K562 (cell line): ENCODE measurements at regions not wholly inside any gene's neighbourhood (a gene's known extent, or its start where the extent isn't known, plus 50 kb on each side); places are given as distances from the start of the nearest gene placed in this dataset.

Experiments
- ATAC-seq: fragments of 200-7000 bp; cut with Tn5 transposase; 3 replicates; pipeline ENCODE4 v1.9.1; 2020; ENCODE audit warnings: moderate library complexity
- BruUV-seq: library from RNA; stranded (reverse); fragments of 400-500 nt; replicated peaks from 2 replicates; lab custom pipeline; 2021; lab: Mats Ljungman, UMichigan
- CTCF ChIA-PET: fragments of 300-600 bp; formaldehyde crosslinking; extraction: SDS; loops from one replicate; lab custom pipeline; 2021; ENCODE audit warnings: low intra/inter-chr PET ratio; lab: Yijun Ruan, JAX
- POLR2A ChIA-PET: fragments of 300-600, 350-650 bp; sonication (Branson Sonifier 250); formaldehyde crosslinking; extraction: SDS; loops from one replicate; lab custom pipeline; 2021; ENCODE audit warnings: antibody characterized with exemption, inconsistent platforms; lab: Yijun Ruan, JAX
- DNase-seq, 4 experiments: peaks; one replicate each; pipeline versions ENCODE4 v3.0.0 to v3.0.0-alpha.2; 2011 to 2018; ENCODE audit warnings: low spot score in 3 of 4, mixed read lengths in 3 of 4; ENCODE audit errors: extremely low read depth in 1 of 4
- FAIRE-seq: peaks from 2 replicates; lab custom pipeline; 2011; peaks lifted over from hg19 to GRCh38; lab: Jason Lieb, UNC
- H2AFZ ChIP-seq: 2 replicates; pipeline ENCODE4 v1.6.0; 2011; ENCODE audit warnings: low read depth, low read length, control low read depth, inconsistent platforms
- H3K27ac ChIP-seq: fragments of 200-600 bp; 3 replicates; pipeline ENCODE4 v1.8.0; 2011; ENCODE audit warnings: low read depth, mild to moderate bottlenecking, control low read depth, inconsistent platforms, low read length, moderate library complexity, mixed read lengths; ENCODE audit errors: extremely low read depth
- H3K27me3 ChIP-seq, 2 experiments: fragments of 300-600 bp in 1 of 2; 2 replicates in 1 of 2; 3 replicates in 1 of 2; pipeline versions ENCODE4 v1.6.0 to v1.8.0; 2011; ENCODE audit warnings: inconsistent platforms in 2 of 2, low read length in 2 of 2, mild to moderate bottlenecking in 1 of 2, mixed read lengths in 1 of 2, moderate library complexity in 1 of 2; ENCODE audit not compliant: control insufficient read depth in 2 of 2, insufficient read depth in 2 of 2
- H3K36me3 ChIP-seq: fragments of 300-600 bp; 3 replicates; pipeline ENCODE4 v1.8.0; 2011; ENCODE audit warnings: mild to moderate bottlenecking, low read length, inconsistent platforms; ENCODE audit not compliant: control insufficient read depth, insufficient read depth
- H3K4me1 ChIP-seq, 2 experiments: fragments of 200-600 bp in 1 of 2; replicated peaks in 1 of 2; 2 replicates in 1 of 2; 3 replicates in 1 of 2; pipeline versions ENCODE4 v1.5.1 to v1.8.0; 2011; ENCODE audit warnings: inconsistent platforms in 2 of 2, low read length in 2 of 2, mild to moderate bottlenecking in 1 of 2, mixed read lengths in 1 of 2, moderate library complexity in 1 of 2; ENCODE audit not compliant: control insufficient read depth in 2 of 2, insufficient read depth in 2 of 2
- H3K4me2 ChIP-seq: 2 replicates; pipeline ENCODE4 v1.6.1; 2011; ENCODE audit warnings: low read length, control low read depth, inconsistent platforms, mixed read lengths; ENCODE audit not compliant: insufficient read depth
- H3K4me3 ChIP-seq: fragments of 200-600 bp; sonication (generic), shearing (Covaris generic); 2 replicates; pipeline ENCODE4 v1.5.1; 2016; ENCODE audit warnings: control low read depth, inconsistent platforms
- H3K79me2 ChIP-seq: fragments of 200-600 bp; 3 replicates; pipeline ENCODE4 v1.8.0; 2011; ENCODE audit warnings: low read length, inconsistent platforms; ENCODE audit not compliant: control insufficient read depth, insufficient read depth
- H3K9ac ChIP-seq, 2 experiments: 2 replicates each; pipeline versions ENCODE4 v1.6.0 to v1.6.1; 2011; ENCODE audit warnings: low read depth in 2 of 2, low read length in 2 of 2, control low read depth in 1 of 2, inconsistent platforms in 1 of 2, mild to moderate bottlenecking in 1 of 2, mixed read lengths in 1 of 2; ENCODE audit not compliant: insufficient read depth in 1 of 2
- H3K9me1 ChIP-seq: one replicate; pipeline ENCODE4 v1.6.0; 2011; ENCODE audit warnings: inconsistent platforms, mild to moderate bottlenecking, low read length, moderate library complexity; ENCODE audit not compliant: control insufficient read depth, insufficient read depth
- H3K9me3 ChIP-seq: replicated peaks from 2 replicates; pipeline ENCODE4 v1.5.1; 2011; ENCODE audit warnings: low read depth, low read length, inconsistent platforms; ENCODE audit not compliant: control insufficient read depth, insufficient read depth
- H4K20me1 ChIP-seq: replicated peaks from 2 replicates; pipeline ENCODE4 v1.6.1; 2011; ENCODE audit warnings: low read length, inconsistent platforms, mixed read lengths; ENCODE audit not compliant: control insufficient read depth, insufficient read depth
- SOX6 ChIP-seq: fragments of 450-650 bp; IDR thresholded peaks from 2 replicates; pipeline ENCODE4 v1.6.1; 2014; ENCODE audit warnings: mild to moderate bottlenecking
- TRIM24 ChIP-seq, 2 experiments: fragments of 450-650 bp; IDR thresholded peaks; 2 replicates each; pipeline ENCODE4 v1.6.1; 2016
- VEZF1 ChIP-seq: fragments of 200-800 bp; sonication (Bioruptor generic); IDR thresholded peaks from 2 replicates; pipeline ENCODE4 v1.6.1; 2017; ENCODE audit warnings: missing genetic modification characterization, missing compliant biosample characterization
- ZKSCAN1 ChIP-seq: fragments of 150-350 bp; IDR thresholded peaks from 2 replicates; pipeline ENCODE4 v1.6.1; 2016; ENCODE audit warnings: low read depth, low read length
- ZNF224 ChIP-seq: sonication (generic); formaldehyde crosslinking; IDR thresholded peaks from 2 replicates; pipeline ENCODE4 v1.8.0; 2022; ENCODE audit warnings: mild to moderate bottlenecking, missing genetic modification reagents
- ZNF253 ChIP-seq: fragments of 250-450 bp; sonication (Bioruptor Pico); conservative IDR thresholded peaks from 2 replicates; pipeline ENCODE4 v1.6.1; 2021; ENCODE audit warnings: mild to moderate bottlenecking
- ZNF3 ChIP-seq: fragments of 250-450 bp; sonication (Bioruptor Pico); IDR thresholded peaks from 2 replicates; pipeline ENCODE4 v1.5.0; 2021; ENCODE audit warnings: mild to moderate bottlenecking, moderate library complexity
- WGBS: fragments of 100-300 bp; shearing (Covaris generic); methylation state at CpG from one replicate; pipeline ENCODE4 v1.1.6; 2016; ENCODE audit warnings: low coverage, mixed read lengths; ENCODE audit not compliant: insufficient coverage; ENCODE audit errors: missing lambda C conversion rate; 5-methylcytosine and 5-hydroxymethylcytosine counted together
- in situ Hi-C: fragments of 300-500 bp; cut with MboI; formaldehyde crosslinking; loops from 4 replicates; pipeline ENCODE4 v1.15.0; 2018; ENCODE audit warnings: inconsistent platforms, mixed read lengths
- intact Hi-C: fragments of 100-400 bp; cut with micrococcal nuclease; formaldehyde crosslinking; loops from 2 replicates; pipeline ENCODE4 v1.14.2; 2022
- TF ChIP-seq, protein P1 (sequence below): fragments of 450-650 bp; IDR thresholded peaks from one replicate; pipeline ENCODE4 v1.6.1; 2018; ENCODE audit warnings: mild to moderate bottlenecking, moderate library complexity; ENCODE audit not compliant: partially characterized antibody
- TF ChIP-seq, protein P2 (sequence below): fragments of 250-450 bp; sonication (Bioruptor Pico); IDR thresholded peaks from 2 replicates; pipeline ENCODE4 v1.4.0; 2020; ENCODE audit warnings: mild to moderate bottlenecking, moderate library complexity

- TF ChIP-seq, protein P1, sequence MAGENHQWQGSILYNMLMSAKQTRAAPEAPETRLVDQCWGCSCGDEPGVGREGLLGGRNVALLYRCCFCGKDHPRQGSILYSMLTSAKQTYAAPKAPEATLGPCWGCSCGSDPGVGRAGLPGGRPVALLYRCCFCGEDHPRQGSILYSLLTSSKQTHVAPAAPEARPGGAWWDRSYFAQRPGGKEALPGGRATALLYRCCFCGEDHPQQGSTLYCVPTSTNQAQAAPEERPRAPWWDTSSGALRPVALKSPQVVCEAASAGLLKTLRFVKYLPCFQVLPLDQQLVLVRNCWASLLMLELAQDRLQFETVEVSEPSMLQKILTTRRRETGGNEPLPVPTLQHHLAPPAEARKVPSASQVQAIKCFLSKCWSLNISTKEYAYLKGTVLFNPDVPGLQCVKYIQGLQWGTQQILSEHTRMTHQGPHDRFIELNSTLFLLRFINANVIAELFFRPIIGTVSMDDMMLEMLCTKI, result no peak
- TF ChIP-seq ZNF224 (no peak), ZNF253 (CRISPR knock-in tag) (no peak), ZNF3 (CRISPR knock-in tag) (no peak), TRIM24 (IDR thresholded peaks at IDR 0.05) (no peak)
- TF ChIP-seq, all 486 proteins: peak for 0
Measured at GRCh38 chr13:24050796-24051715, 109.5 kb upstream of the SPATA13 start (continued).

GRCh38 chr13:24052547-24053518, 107.7 kb upstream of the SPATA13 start:
- WGBS, result 7% methylated on average over 11 of the region's 17 CpGs
- no peak overlapping the region for H2AFZ ChIP-seq
- no peak for TF ChIP-seq SOX6
- peak; percentile 60 for TF ChIP-seq VEZF1
- TF ChIP-seq ZKSCAN1, result no peak
- TF ChIP-seq, protein P2, sequence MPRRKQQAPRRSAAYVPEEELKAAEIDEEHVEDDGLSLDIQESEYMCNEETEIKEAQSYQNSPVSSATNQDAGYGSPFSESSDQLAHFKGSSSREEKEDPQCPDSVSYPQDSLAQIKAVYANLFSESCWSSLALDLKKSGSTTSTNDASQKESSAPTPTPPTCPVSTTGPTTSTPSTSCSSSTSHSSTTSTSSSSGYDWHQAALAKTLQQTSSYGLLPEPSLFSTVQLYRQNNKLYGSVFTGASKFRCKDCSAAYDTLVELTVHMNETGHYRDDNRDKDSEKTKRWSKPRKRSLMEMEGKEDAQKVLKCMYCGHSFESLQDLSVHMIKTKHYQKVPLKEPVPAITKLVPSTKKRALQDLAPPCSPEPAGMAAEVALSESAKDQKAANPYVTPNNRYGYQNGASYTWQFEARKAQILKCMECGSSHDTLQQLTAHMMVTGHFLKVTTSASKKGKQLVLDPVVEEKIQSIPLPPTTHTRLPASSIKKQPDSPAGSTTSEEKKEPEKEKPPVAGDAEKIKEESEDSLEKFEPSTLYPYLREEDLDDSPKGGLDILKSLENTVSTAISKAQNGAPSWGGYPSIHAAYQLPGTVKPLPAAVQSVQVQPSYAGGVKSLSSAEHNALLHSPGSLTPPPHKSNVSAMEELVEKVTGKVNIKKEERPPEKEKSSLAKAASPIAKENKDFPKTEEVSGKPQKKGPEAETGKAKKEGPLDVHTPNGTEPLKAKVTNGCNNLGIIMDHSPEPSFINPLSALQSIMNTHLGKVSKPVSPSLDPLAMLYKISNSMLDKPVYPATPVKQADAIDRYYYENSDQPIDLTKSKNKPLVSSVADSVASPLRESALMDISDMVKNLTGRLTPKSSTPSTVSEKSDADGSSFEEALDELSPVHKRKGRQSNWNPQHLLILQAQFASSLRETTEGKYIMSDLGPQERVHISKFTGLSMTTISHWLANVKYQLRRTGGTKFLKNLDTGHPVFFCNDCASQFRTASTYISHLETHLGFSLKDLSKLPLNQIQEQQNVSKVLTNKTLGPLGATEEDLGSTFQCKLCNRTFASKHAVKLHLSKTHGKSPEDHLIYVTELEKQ, result no peak

More at GRCh38 chr13:24052547-24053518, 107.7 kb upstream of the SPATA13 start:
- ATAC-seq (peak; percentile 55; the same call in 2 of the 3 replicates), FAIRE-seq (no peak), DNase-seq (peak in 3 of 4 experiments; percentile 20 to 27 (median 21))
- H3K79me2 ChIP-seq, result no peaks in the 10 kb centered on the region
- no peak overlapping the region for H3K9ac ChIP-seq
- no peaks in the 10 kb centered on the region for H3K4me1 ChIP-seq
- H4K20me1 ChIP-seq, result no peaks in the 10 kb centered on the region
- H3K9me3 ChIP-seq, result no peaks in the 10 kb centered on the region
- no peak overlapping the region for H3K27ac ChIP-seq
- ChIA-PET POLR2A (no interaction called here), CTCF (interaction anchor here (0.9 to 2.0 kb wide), 2 partner anchors 167 to 176 kb away, joined by 4 to 13 read pairs; no protein-coding TSS in a partner anchor)
- no TSS peak for BruUV-seq
- no peaks in the 10 kb centered on the region for H3K9me1 ChIP-seq
- in situ Hi-C loops (no loop called here), intact Hi-C loops (loop anchor here (1.0 kb wide), 1 partner anchor 167 kb away; no protein-coding TSS in a partner anchor)
- H3K4me2 ChIP-seq, result no peak overlapping the region
- no peaks in the 10 kb centered on the region; a peak in 1 of 5 replicates for H3K27me3 ChIP-seq
- H3K36me3 ChIP-seq, result no peaks in the 10 kb centered on the region
- no peak overlapping the region for H3K4me3 ChIP-seq
